WTC11 (cell line): ENCODE measurements at regions not wholly inside any gene's neighbourhood (a gene's known extent, or its start where the extent isn't known, plus 50 kb on each side); places are given as distances from the start of the nearest gene placed in this dataset.

Experiments used
- ATAC-seq: fragments of 200-7000 bp; cut with Tn5 transposase; 2 replicates; pipeline ENCODE4 v1.10.0; 2021; ENCODE audit warnings: mild to moderate bottlenecking, moderate library complexity
- CTCF ChIA-PET: fragments of 300-600 bp; sonication (Branson Sonifier 250); formaldehyde crosslinking; loops from one replicate; lab custom pipeline; 2021; ENCODE audit warnings: antibody characterized with exemption; lab: Charles Lee
- POLR2A ChIA-PET: fragments of 350-600 bp; sonication (Branson Sonifier 250); formaldehyde crosslinking; loops from one replicate; lab custom pipeline; 2021; ENCODE audit warnings: antibody characterized with exemption; lab: Charles Lee
- DNase-seq: peaks from one replicate; pipeline ENCODE4 v3.0.0; 2021; ENCODE audit warnings: low spot score
- H3K27ac Mint-ChIP-seq: 2 replicates; pipeline ENCODE4 v1.8.0; 2021; ENCODE audit warnings: mixed read lengths
- H3K27me3 Mint-ChIP-seq: 2 replicates; pipeline ENCODE4 v1.8.0; 2021; ENCODE audit warnings: low read depth, mild to moderate bottlenecking, moderate library complexity, mixed read lengths
- H3K36me3 Mint-ChIP-seq: 2 replicates; pipeline ENCODE4 v1.8.0; 2021; ENCODE audit warnings: mixed read lengths
- H3K4me1 Mint-ChIP-seq: 2 replicates; pipeline ENCODE4 v1.8.0; 2022; ENCODE audit warnings: mixed read lengths
- H3K4me3 Mint-ChIP-seq: 2 replicates; pipeline ENCODE4 v1.8.0; 2021; ENCODE audit warnings: mild to moderate bottlenecking, moderate library complexity, mixed read lengths
- H3K9me3 Mint-ChIP-seq: 2 replicates; pipeline ENCODE4 v1.8.0; 2021; ENCODE audit warnings: mixed read lengths
- ATF6 ChIP-seq: sonication (generic); formaldehyde crosslinking; IDR thresholded peaks from 2 replicates; pipeline ENCODE4 v1.8.1; 2023; ENCODE audit warnings: mild to moderate bottlenecking, missing genetic modification reagents
- E2F1 ChIP-seq: sonication (generic); formaldehyde crosslinking; IDR thresholded peaks from 2 replicates; pipeline ENCODE4 v1.8.0; 2022; ENCODE audit warnings: mild to moderate bottlenecking, missing genetic modification reagents
- FOXP1 ChIP-seq: sonication (generic); formaldehyde crosslinking; IDR thresholded peaks from 2 replicates; pipeline ENCODE4 v1.8.0; 2022; ENCODE audit warnings: missing genetic modification reagents, mild to moderate bottlenecking, moderate library complexity, borderline replicate concordance
- NR1H2 ChIP-seq: sonication (generic); formaldehyde crosslinking; IDR thresholded peaks from 2 replicates; pipeline ENCODE4 v1.9.0; 2021; ENCODE audit warnings: mild to moderate bottlenecking, moderate library complexity, missing genetic modification reagents
- NR3C1 ChIP-seq: sonication (generic); formaldehyde crosslinking; conservative IDR thresholded peaks from 2 replicates; pipeline ENCODE4 v1.8.1; 2023; ENCODE audit warnings: low read depth, mild to moderate bottlenecking, missing genetic modification reagents
- TCF7 ChIP-seq: sonication (generic); formaldehyde crosslinking; IDR thresholded peaks from 2 replicates; pipeline ENCODE4 v1.8.0; 2022; ENCODE audit warnings: mild to moderate bottlenecking, low read depth, missing genetic modification reagents, moderate library complexity
- TEAD1 ChIP-seq: sonication (generic); formaldehyde crosslinking; IDR thresholded peaks from 2 replicates; pipeline ENCODE4 v1.8.0; 2022; ENCODE audit warnings: mild to moderate bottlenecking, missing genetic modification reagents
- ZNF121 ChIP-seq: sonication (generic); formaldehyde crosslinking; IDR thresholded peaks from 2 replicates; pipeline ENCODE4 v1.8.0; 2023; ENCODE audit warnings: missing genetic modification reagents
- ZNF232 ChIP-seq: sonication (generic); formaldehyde crosslinking; IDR thresholded peaks from 2 replicates; pipeline ENCODE4 v1.8.0; 2022; ENCODE audit warnings: mild to moderate bottlenecking, missing genetic modification reagents
- TF ChIP-seq, protein P1 (sequence below): fragments of 250-450 bp; sonication (Bioruptor Pico); IDR thresholded peaks from 2 replicates; pipeline ENCODE4 v1.9.0; 2021; ENCODE audit warnings: mild to moderate bottlenecking, borderline replicate concordance
- TF ChIP-seq, protein P2 (sequence below): sonication (generic); formaldehyde crosslinking; IDR thresholded peaks from 2 replicates; pipeline ENCODE4 v1.8.1; 2022; ENCODE audit warnings: low read depth, missing genetic modification reagents, borderline replicate concordance

DNA sequence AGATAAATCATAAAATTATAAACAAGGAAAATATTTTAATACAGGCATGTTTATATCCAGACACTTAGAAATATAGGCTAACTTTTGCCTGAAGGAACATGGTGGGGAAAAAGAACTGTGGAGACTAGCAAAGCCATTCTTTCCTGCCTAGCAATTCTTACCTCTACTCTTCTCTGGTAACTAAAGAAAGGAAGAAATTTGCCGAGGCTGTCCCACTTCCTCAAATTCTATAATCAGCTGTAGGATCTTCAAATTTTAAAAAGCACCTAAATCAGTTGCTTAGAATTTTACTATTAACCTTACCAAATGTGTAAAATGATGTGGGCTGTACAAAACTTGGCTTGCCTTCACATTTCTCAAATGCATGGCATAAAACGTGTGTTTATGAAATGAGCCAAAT, 249.1 kb upstream of the SMARCA2 start:
- peaks cover 6% of the 10 kb centered on the region for H3K9me3 Mint-ChIP-seq
- no peak for DNase-seq
- POLR2A ChIA-PET: no interaction called here
- H3K27me3 Mint-ChIP-seq: no peaks in the 10 kb centered on the region
- H3K36me3 Mint-ChIP-seq: peaks cover 5% of the 10 kb centered on the region
- no peaks in the 10 kb centered on the region for H3K4me1 Mint-ChIP-seq
- H3K4me3 Mint-ChIP-seq: no peak overlapping the region
- no peak for TF ChIP-seq ZNF121 (CRISPR knock-in tag)
- TF ChIP-seq, protein P1, sequence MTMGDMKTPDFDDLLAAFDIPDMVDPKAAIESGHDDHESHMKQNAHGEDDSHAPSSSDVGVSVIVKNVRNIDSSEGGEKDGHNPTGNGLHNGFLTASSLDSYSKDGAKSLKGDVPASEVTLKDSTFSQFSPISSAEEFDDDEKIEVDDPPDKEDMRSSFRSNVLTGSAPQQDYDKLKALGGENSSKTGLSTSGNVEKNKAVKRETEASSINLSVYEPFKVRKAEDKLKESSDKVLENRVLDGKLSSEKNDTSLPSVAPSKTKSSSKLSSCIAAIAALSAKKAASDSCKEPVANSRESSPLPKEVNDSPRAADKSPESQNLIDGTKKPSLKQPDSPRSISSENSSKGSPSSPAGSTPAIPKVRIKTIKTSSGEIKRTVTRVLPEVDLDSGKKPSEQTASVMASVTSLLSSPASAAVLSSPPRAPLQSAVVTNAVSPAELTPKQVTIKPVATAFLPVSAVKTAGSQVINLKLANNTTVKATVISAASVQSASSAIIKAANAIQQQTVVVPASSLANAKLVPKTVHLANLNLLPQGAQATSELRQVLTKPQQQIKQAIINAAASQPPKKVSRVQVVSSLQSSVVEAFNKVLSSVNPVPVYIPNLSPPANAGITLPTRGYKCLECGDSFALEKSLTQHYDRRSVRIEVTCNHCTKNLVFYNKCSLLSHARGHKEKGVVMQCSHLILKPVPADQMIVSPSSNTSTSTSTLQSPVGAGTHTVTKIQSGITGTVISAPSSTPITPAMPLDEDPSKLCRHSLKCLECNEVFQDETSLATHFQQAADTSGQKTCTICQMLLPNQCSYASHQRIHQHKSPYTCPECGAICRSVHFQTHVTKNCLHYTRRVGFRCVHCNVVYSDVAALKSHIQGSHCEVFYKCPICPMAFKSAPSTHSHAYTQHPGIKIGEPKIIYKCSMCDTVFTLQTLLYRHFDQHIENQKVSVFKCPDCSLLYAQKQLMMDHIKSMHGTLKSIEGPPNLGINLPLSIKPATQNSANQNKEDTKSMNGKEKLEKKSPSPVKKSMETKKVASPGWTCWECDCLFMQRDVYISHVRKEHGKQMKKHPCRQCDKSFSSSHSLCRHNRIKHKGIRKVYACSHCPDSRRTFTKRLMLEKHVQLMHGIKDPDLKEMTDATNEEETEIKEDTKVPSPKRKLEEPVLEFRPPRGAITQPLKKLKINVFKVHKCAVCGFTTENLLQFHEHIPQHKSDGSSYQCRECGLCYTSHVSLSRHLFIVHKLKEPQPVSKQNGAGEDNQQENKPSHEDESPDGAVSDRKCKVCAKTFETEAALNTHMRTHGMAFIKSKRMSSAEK (CRISPR knock-in tag): no peak
- no peak for TF ChIP-seq ZNF232 (CRISPR knock-in tag)
- CTCF ChIA-PET: no interaction called here
- H3K27ac Mint-ChIP-seq: no peak overlapping the region
- ATAC-seq: no peak

- no peak for DNase-seq
- ChIA-PET POLR2A (no interaction called here), CTCF (no interaction called here)
- no peak overlapping the region for H3K4me3 Mint-ChIP-seq
- no peak for TF ChIP-seq NR1H2
- TF ChIP-seq ZNF121 (CRISPR knock-in tag): no peak
- no peak for TF ChIP-seq TCF7 (CRISPR knock-in tag)
- no peak for TF ChIP-seq FOXP1 (CRISPR knock-in tag)
- TF ChIP-seq TEAD1 (CRISPR knock-in tag): no peak
- peaks cover 12% of the 10 kb centered on the region for H3K36me3 Mint-ChIP-seq
- no peak overlapping the region for H3K27ac Mint-ChIP-seq
- no peaks in the 10 kb centered on the region for H3K4me1 Mint-ChIP-seq
- H3K9me3 Mint-ChIP-seq: peaks cover 16% of the 10 kb centered on the region
- no peaks in the 10 kb centered on the region for H3K27me3 Mint-ChIP-seq
- ATAC-seq: no peak
Observed at GRCh38 chr9:1768561-1768960, 246.6 kb upstream of the SMARCA2 start.

- CTCF ChIA-PET: no interaction called here
- DNase-seq: no peak
- no peak for ATAC-seq
- TF ChIP-seq E2F1 (CRISPR knock-in tag) (no peak), NR3C1 (no peak), NR1H2 (no peak), ATF6 (no peak)
- TF ChIP-seq, protein P2, sequence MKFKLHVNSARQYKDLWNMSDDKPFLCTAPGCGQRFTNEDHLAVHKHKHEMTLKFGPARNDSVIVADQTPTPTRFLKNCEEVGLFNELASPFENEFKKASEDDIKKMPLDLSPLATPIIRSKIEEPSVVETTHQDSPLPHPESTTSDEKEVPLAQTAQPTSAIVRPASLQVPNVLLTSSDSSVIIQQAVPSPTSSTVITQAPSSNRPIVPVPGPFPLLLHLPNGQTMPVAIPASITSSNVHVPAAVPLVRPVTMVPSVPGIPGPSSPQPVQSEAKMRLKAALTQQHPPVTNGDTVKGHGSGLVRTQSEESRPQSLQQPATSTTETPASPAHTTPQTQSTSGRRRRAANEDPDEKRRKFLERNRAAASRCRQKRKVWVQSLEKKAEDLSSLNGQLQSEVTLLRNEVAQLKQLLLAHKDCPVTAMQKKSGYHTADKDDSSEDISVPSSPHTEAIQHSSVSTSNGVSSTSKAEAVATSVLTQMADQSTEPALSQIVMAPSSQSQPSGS (CRISPR knock-in tag): no peak
- TF ChIP-seq, protein P1 (CRISPR knock-in tag): no peak
- TF ChIP-seq, all 79 proteins: peak for 0
- peaks cover 12% of the 10 kb centered on the region for H3K36me3 Mint-ChIP-seq
- H3K9me3 Mint-ChIP-seq: peaks cover 16% of the 10 kb centered on the region
- H3K4me1 Mint-ChIP-seq: peaks cover 26% of the 10 kb centered on the region
- H3K27ac Mint-ChIP-seq: no peak overlapping the region
- H3K4me3 Mint-ChIP-seq: no peak overlapping the region
- POLR2A ChIA-PET: no interaction called here
- H3K27me3 Mint-ChIP-seq: no peaks in the 10 kb centered on the region
Observed at GRCh38 chr9:1771094-1771789, 243.9 kb upstream of the SMARCA2 start.
